GM18909 (cell line): ENCODE measurements at regions not wholly inside any gene's neighbourhood (a gene's known extent, or its start where the extent isn't known, plus 50 kb on each side); places are given as distances from the start of the nearest gene placed in this dataset.
A peak's percentile ranks its signal among the peaks of the same experiment; 100 is the strongest.
"Not testable (repeated sequence)": the region's sequence is repeated elsewhere in the genome, so short reads cannot be mapped to it uniquely, and the experiment has no call there.

Source experiments
- ATAC-seq: cut with Tn5 transposase; IDR thresholded peaks from one replicate; pipeline ENCODE4 v1.9.1; 2021; ENCODE audit warnings: mild to moderate bottlenecking; ENCODE audit not compliant: unreplicated experiment, poor library complexity

GRCh38 chr12:131226345-131227265, 272.9 kb downstream of the ADGRD1 start:
- no peak for ATAC-seq

GRCh38 chr12:131227641-131228040, 273.9 kb downstream of the ADGRD1 start:
- not testable (repeated sequence) for ATAC-seq

- ATAC-seq: not testable (repeated sequence)
Observed at GRCh38 chr12:131229079-131229425, 275.3 kb downstream of the ADGRD1 start.

- ATAC-seq: no peak
Observed at GRCh38 chr12:131229426-131230339, 276.0 kb downstream of the ADGRD1 start.

- ATAC-seq: no peak
Observed at GRCh38 chr12:131230340-131231031, 276.8 kb downstream of the ADGRD1 start.

GRCh38 chr12:131231032-131231980, 277.6 kb downstream of the ADGRD1 start:
- no peak for ATAC-seq

GRCh38 chr12:131232036-131232435, 278.3 kb downstream of the ADGRD1 start:
- ATAC-seq: no peak

- ATAC-seq: not testable (repeated sequence)
Observed at GRCh38 chr12:131232872-131233271, 279.2 kb downstream of the ADGRD1 start.

- not testable (repeated sequence) for ATAC-seq
Observed at GRCh38 chr12:131233850-131234789, 280.4 kb downstream of the ADGRD1 start.

- not testable (repeated sequence) for ATAC-seq
Observed at GRCh38 chr12:131234841-131235271, 281.1 kb downstream of the ADGRD1 start.

- no peak for ATAC-seq
Observed at GRCh38 chr12:131235871-131236271, 282.2 kb downstream of the ADGRD1 start.

GRCh38 chr12:131239384-131240094, 285.8 kb downstream of the ADGRD1 start:
- ATAC-seq: peak; percentile 78

- ATAC-seq: no peak
Observed at GRCh38 chr12:131241517-131241916, 287.8 kb downstream of the ADGRD1 start.

GRCh38 chr12:131242741-131243496, 289.2 kb downstream of the ADGRD1 start:
- ATAC-seq: no peak

- not testable (repeated sequence) for ATAC-seq
Observed at GRCh38 chr12:131244157-131244688, 290.5 kb downstream of the ADGRD1 start.

- ATAC-seq: not testable (repeated sequence)
Observed at GRCh38 chr12:131245161-131245560, 291.5 kb downstream of the ADGRD1 start.
